ENCODE measurements at regions not wholly inside any gene's neighbourhood (a gene's known extent, or its start where the extent isn't known, plus 50 kb on each side); places are given as distances from the start of the nearest gene placed in this dataset.
"Not testable (repeated sequence)": the region's sequence is repeated elsewhere in the genome, so short reads cannot be mapped to it uniquely, and the experiment has no call there.

- no peak for DNase-seq
Observed at GRCh38 chr18:55688030-55688429, 100.0 kb upstream of the TCF4 start.

GRCh38 chr18:55687106-55687505, 99.1 kb upstream of the TCF4 start:
- no peak for DNase-seq

DNA sequence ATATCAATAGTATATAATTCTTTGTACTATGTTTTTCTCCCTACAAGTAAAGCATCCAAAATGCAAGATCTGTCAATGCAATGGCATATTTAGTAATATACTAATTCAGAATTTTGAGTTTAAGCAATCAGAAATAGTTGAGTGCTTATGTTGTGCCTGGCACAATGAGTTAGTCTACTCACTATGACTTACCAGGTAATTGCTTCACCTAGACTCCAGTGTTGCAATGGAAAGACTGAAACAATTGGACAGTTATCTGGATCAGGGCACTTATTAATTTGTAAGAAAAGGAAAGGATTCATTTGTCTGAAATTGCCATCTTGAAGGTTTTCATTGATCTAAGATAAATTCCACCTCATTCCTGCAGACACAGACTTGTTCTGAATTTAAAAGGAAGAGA, 97.6 kb upstream of the TCF4 start:
- no peak for DNase-seq

DNA sequence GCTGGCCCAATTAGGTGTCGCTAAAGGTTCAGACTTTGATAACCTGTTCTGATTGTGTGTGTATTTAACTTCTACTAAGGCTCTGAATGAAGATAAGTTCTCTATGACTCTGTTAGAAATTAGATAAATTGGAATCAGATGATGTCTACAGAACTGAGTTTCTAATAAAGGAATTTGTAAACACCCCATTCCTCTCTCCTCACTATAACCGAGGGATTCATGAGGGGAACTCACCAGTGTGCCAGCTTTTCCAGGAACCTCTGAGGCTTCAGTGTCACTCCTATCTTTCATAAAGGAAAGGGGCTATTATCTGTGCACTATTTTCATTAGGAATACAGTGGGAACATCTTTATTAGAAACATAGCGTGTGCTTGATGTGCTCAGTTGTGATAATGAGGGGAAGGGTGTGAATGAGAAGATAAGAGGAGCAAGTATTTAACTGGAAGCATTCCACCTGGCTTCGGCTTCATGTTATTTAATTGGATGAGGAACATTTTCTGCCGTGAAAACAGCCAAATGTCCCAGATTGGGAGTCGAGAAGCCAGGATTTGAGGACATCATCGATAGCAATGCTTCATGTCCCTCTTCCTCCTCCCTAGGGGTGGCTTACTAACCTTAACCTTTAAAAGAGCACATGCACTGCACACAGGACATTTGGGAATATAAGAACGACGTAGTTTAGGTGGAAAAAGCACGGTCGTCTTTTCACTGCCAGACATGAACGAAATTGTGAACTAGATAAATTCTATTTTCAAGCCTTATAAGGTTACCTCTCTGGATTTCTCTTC, 84.8 kb upstream of the TCF4 start:
- no peak for DNase-seq

DNA sequence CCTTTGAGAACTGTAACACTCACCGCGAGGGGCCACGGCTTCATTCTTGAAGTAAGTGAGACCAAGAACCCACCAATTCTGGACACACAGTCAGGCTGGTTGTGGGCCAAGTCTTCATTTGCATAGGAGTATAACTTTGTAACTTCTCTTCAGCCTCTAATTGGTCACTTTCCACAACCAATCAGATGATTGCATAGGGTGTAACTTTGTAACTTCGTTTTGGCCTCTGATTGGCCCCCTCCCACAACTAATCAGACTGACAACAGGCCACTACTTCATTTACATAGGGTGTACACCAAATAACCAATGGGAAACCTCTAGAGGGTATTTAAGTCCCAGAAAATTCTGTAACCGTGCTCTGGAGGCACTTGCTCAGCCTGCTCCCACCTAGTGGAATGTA, 77.5 kb upstream of the TCF4 start:
- no peak for DNase-seq

DNA sequence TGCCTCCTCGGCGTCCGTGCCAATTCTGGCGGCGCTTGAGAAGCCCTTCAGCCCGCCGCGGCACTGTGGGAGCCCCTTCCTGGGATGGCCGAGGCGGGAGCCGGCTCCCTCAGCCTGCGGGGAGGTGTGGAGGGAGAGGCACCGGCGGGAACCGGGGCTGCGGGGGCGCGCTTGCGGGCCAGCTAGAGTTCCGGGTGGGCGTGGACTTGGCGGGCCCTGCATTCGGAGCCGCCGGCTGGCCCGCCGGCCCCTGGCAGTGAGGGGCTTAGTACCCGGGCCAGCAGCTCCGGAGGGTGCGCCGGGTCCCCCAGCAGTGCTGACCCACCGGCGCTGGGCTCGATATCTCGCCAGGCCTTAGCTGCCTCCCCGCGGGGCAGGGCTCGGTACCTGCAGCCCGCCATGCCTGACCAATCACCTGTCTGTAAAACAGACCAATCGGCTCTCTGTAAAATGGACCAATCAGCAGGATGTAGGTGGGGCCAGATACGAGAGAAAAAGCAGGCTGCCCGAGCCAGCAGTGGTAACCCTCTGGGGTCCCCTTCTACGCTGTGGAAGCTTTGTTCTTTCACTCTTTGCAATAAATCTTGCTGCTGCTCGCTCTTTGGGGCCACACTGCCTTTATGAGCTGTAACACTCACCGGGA, 76.9 kb upstream of the TCF4 start:
- not testable (repeated sequence) for DNase-seq

DNA sequence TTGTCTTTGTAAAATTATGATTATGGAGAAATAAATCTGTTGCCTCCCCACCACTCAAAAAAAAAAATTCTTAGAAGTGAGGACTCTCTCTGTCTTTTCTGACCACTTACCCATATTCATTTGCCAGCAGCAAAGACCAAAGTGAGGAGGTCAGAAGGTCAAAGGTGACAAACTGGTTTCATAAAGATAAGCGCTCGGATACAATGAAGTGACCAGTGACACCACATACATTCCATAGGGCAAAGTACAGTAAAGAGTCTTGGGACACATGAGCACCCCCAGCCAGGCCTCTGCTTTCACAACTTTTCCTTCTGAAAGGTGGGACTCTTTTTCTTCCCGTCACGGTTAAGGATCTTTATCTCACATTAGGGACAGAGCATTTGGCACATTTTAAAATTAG, 75.9 kb upstream of the TCF4 start:
- no peak for DNase-seq

DNA sequence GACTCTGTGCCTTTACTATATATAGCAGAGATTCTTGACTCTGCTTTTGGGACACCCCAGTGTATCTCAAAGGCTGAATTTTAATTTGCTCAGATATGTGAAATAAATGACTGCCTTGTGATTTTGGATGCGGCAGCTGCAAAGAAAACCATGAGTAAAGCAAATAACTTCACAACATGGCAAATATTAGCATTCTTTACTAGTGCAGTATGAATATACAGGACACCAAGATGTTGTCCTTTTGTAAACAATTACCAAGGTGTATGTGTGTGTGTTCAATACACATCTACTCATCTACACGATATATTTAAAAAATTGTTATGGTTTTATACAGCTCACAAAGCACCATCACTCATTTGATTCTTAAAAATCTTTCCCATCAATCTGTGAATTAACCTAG, 70.6 kb upstream of the TCF4 start:
- no peak for DNase-seq

GRCh38 chr18:55657572-55658331, 69.8 kb upstream of the TCF4 start:
- DNase-seq, result no peak

DNA sequence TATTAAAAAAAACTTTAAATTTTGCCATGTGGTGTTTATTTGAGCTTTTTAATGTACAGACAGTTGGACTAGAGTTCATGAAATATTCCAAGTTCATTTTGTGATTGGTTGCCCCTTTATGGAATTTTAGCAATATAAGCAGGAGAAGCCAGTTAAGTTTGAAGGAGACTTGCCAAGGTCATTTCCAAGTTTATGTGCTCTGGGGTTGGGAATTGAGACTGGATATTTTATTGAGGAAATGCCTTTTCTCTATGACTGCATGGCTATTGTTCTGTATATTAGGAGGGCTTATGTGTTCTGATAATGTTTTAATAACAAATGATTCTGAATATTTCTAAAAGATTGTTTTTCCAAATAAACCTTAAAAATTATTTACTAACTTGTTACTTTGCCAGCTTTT, 67.0 kb upstream of the TCF4 start:
- DNase-seq, result no peak

GRCh38 chr18:55651236-55651635, 63.2 kb upstream of the TCF4 start:
- no peak for DNase-seq

GRCh38 chr18:55650363-55650870, 62.4 kb upstream of the TCF4 start:
- DNase-seq, result no peak

- DNase-seq, result no peak
Observed at GRCh38 chr18:55647331-55647730, 59.3 kb upstream of the TCF4 start.

- DNase-seq, result no peak
Observed at GRCh38 chr18:55642191-55642590, 54.2 kb upstream of the TCF4 start.

GRCh38 chr18:55641486-55641885, 53.5 kb upstream of the TCF4 start:
- DNase-seq, result no peak

Data from NCI-H226 (cell line).